Right renal cortex interstitium (tissue), 3 donors: ENCODE measurements at regions not wholly inside any gene's neighbourhood (a gene's known extent, or its start where the extent isn't known, plus 50 kb on each side); places are given as distances from the start of the nearest gene placed in this dataset.

Experiments
- DNase-seq, 3 donors: peaks; one replicate each; pipeline ENCODE4 v3.0.0-alpha.2; 2013; ENCODE audit warnings: low read depth in 3 of 3, low spot score in 2 of 3

DNA sequence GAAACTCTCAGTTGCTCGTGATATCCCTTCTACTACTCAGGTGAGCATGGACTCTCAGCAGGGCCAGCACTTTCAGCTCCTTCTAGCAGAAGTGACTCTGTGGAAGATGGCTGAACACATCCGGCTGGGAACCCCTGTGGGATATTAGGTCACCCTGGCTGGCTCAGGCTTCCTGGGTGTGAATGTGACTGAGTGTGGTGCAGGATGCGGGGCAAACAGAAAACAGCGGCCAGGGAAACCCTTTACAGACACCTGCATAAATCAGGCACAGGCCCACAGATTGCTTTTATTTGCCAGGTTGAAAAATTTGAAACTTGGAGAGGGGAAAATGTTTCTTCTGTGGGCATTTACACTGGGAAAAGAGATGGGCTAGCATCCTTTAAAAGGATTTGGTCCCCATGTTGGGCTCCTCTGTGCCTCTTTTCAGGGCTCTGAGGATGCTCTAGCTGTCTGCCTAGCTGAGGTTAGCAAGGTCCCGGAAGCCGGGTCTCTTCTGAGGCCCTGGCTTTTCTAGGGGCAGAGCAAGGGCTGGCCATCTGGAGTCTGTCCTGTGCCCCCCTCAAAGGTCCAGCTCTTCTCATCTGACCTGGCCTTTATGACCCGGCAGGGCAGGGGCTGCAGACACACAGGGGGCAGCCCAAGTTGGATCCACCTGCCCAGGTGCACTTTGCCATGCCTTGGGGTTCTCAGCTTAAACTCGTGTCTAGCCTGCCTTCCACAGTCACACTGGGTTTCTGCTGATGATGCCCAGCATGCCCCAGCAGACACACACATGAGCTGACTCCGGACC, 243.0 kb downstream of the SIPA1L2 start:
- no peak for DNase-seq

DNA sequence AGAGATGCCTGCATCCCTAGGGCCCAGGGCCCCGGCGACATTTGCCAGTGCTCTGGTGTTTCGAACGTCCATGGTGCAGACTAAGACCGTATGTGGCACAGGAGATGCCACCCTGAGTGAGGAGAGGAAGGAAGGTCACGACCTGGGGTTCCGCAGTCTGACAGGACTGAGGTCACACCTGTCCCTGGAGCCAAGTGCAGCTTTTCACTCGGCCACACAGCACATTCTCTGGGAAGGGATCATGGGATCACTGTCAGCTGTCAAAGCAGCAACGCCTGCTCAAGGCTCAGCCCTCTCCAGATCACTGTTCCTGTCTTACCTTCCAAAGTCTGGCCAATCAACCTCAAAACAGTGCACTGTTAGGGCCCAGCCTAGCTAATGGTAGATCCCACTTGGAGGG, 243.6 kb downstream of the SIPA1L2 start:
- DNase-seq: no peak

DNA sequence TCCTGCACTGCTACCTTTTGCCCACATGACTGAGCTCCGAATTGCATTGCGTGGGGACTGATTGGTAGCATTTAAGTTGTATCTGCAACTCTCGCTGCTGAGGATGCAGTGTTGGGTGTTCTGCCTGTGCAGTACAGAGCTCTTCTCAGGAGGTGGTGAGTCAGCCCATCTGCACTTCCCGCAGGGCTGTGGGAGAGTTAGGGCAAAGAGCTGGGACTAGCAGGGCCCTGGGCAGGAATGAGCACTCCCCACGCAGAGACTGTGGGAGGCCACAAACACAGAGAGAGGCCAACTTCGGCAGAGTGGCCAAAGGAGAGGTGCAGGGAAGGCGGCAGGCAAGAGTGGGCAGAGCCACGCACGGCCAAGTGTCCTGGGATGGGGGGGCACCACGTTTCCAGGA, 244.7 kb downstream of the SIPA1L2 start:
- no peak for DNase-seq

DNA sequence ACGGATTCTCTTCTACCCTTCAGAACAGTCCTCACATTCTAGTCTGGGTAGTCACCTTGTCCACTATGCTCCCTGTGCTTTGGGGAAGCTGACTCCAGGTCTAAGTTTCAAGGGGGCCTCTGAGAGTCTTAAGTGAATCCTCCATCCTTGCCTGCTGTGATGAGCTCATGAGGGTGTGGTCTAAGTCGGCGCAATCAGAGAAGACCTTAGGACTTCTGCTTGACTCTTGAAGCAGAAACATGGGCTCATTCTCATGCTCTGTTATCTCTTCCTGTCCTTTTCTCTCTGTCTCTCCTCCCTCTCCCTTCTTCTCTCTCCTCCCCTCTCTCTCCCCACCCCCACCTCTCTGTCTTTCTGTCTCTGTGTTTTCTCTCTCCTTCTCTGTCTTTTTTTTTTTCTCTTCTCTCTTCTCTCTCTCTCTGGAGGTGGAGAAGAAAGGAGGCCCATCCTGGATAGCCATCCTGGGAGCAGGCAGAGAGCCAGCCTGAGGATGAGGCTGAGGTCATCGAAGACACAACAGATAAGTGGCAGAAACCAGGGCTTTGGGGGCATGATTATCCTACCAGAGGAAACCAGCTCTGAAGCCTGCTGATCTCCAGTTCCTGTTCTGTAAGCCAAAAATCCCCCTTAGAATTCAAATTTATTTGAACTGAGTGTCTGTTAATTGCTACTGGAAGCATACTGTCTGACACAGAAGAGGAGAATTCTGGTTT, 245.6 kb downstream of the SIPA1L2 start:
- DNase-seq: no peak

DNA sequence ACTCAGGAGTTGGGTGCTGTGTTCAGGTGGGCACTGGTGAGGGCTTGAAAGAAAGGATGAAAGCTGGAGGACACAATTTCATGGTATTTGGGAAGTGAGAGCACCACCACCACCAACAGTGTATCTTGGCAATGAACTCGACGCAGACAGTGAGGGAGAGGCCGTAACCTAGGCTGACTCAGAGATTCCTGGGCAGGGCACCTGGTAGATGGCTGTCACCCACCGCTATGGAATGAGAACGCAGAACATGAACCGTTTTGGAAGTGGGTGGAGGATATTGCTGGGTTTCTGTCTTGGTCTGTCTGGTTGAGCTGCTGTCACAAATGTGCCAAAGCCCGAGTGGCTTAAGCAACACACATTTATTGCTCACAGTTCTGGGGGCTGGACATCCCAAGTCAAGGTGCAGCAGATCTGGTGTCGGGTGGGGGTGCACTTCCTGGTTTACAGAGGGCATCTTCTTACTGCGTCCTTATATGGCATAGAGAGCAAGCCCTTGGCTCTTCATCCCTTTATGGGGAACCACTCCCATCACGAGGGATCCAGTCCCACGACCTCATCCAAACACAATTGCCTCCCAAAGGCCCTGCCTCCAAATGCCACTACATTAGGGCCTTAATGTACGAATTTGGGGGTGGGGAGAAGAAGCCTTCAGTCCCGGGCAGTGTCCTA, 246.3 kb downstream of the SIPA1L2 start:
- DNase-seq: no peak

DNA sequence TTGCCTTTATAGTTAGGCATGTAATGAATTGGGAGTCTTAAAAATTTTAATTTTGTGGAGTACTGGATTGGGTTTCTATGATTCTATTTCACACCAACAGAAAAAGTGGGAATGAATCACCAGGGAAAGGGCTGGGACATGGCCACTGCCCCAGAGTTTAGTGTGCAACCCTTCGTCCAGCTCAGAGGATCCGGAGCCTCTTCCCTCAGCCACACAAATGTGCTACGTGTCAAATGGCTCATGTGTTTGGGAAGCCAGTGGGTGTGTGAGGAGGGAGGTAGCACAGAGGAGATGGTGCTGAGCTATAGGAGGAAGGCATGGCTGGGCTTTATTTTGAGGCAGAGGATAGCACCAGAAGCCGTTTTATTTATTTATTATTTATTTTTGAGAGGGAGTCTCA, 247.3 kb downstream of the SIPA1L2 start:
- no peak for DNase-seq

DNA sequence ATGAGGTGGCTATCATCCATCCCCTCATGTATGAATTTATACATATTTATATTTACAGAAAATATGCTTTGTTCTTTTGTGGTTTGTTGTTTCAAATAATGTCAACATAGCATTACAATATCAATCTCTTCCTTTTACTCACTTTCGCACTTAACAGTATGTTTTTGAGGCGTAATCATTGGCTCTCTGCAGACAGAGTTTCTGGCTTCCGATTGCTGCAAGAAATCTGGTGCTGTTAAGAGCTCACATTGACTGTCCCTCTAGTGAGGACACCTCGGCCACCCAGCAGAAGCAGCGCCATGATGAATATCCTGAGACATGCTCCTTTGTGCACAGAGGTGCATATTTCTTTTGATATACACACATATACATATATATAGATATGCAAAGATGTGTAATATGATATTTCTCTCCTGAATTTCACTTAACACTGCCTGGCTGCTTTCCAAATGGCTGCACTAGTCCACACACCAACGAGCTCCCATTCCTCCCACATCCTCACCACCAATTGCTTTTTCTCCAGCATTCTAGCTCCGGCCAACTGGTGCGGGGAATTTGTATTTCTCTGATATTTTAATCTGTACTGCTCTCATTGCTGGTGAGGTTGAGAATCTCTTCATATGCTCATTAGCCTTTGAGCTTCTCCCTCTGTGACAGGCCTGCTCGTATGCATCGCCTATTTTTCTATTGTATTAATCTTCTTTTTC, 248.4 kb downstream of the SIPA1L2 start:
- no peak for DNase-seq

DNA sequence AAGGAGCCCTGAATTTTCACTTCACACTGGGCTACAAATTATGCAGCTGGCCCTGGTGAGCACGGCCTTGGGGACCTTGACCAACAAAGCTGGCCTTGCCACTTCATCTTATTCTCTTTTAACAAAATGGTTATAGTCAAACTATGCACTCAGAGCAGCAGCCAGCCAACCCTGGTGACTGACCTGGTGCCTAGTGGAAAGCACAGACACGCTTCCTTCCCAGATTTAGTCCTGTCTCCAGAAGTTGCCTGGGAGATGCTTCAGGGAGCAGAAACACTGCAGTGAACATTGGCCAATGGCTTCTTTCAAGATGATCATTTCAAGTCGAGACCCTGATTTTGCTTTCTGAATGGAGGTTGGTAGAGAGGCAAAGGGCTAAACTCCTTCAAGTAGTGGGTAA, 249.3 kb downstream of the SIPA1L2 start:
- DNase-seq: no peak

DNA sequence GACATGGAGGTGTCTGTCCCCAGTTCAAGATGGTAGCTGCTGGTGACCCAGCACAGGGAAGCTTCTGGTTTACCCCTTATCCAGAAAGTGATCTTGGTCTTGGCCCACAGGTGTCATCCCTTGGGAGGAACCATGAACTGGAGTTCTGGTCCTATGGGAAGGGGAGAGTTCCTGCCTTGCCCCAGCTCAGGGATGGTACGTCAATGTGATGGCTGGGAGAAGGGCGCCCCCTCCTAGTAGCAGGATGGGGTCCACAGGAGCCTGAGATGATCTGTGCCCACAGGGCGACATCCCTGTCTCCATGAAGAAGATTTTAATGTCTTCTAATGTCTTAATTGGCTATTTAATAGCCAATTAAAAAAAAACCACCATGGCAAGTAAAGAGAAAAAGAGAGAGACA, 249.8 kb downstream of the SIPA1L2 start:
- no peak for DNase-seq

DNA sequence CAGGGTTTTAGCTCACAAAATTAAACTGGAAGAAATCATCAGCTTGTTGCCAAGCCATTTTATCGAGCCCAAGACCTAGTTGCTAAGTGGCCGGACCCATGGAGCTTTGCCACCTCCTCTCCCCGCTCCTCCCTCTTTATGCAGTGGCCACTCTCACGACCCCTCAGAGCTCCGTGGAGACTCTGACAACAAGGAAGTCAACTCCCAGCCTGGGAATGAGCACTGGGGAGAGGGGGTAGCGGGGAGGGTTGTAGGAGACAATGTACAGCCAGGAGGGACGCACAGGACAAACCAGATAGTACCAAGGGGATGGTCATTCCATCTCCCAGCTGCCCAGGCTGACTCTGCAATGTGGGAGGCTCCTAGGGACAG, 250.9 kb downstream of the SIPA1L2 start:
- no peak for DNase-seq

DNA sequence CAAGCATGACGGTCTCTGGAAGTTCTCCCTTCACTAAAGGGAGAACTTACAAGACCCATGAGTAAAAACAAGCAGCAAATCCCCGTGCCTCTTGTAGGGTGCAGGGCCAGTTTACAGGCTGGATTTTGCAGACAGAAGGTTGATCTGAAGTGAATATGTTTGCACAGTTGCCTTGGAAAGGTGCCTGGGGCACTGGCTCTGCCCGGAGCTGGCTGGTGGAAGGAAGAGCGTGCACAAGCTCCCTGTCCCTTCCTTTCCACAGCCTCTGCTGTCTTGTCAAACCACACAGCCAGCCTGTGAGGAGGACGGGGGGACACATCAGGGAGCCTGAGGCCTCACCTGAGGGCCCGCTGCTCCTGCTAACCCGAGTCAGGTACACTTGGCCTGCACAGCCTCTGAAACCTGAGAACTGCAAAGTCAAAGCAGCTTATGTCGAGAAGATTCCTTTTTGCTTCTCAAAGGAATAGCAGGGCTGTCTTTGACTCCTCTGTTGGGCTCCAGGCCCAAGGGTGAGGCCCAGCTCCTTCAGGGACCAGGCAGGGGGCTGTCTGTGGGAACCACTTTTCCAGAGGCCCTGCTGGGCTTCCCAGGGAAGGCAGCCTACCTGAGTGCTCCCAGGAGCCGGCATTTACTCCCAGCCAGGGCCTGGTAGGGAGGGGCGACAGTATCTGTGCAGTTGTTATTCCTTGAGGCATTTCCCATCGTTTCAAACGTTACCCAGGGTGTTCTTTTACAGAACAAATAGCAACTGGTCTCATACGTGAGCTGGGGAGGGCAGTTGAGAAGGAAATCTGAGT, 251.5 kb downstream of the SIPA1L2 start:
- DNase-seq: no peak

DNA sequence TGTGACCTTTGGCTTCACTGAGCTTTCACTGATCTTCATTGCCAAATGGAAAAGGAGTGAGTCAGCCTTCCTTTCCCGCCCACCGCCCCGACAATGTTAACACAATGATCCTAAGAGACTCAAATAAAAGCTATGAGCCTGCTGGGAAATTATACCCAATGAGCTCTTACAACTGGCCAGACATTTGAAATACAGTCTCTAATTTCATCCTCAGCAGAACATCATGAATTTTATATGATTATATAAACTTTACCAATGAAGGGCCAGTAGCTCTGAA, 252.5 kb downstream of the SIPA1L2 start:
- DNase-seq: no peak

DNA sequence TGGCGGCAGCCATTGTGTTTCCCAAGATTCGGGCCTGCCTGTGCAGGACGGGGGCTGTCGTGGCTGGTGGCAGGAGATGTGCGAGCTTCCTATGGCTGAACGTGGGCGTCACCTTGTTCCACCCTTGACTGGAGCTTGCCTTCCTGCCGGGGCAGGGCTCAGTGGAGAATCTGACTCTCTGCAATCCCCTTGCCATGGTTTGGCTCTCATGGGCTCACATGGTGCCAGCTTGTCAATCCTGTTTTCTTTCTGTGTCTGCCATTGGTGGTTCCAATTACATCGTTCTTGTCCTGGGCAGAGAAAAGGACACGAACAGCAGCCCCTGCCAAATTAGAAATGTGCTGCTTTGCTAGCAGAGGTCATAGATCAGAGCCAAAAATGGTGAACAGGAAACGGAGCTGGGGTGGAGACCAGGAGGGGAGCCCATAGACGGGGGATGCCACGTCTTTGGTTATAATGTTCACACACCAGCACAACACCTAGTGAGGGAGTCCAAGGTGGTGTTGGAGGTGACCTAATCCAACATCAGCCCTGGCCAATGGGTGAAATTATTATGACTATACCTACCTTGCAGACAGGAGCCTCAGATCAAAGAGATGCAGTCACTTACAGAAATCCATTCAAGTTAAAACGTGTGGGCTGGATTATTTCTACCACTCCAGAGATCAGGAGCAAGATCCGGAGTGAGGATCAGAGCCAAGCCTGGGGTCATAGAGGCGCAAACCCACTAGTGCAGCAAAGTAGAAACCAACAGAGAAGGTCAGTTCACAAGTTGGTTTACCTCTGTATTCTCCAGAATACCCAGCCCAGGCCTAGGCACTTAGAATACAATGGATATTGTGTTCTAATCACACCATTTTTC, 253.1 kb downstream of the SIPA1L2 start:
- no peak for DNase-seq

DNA sequence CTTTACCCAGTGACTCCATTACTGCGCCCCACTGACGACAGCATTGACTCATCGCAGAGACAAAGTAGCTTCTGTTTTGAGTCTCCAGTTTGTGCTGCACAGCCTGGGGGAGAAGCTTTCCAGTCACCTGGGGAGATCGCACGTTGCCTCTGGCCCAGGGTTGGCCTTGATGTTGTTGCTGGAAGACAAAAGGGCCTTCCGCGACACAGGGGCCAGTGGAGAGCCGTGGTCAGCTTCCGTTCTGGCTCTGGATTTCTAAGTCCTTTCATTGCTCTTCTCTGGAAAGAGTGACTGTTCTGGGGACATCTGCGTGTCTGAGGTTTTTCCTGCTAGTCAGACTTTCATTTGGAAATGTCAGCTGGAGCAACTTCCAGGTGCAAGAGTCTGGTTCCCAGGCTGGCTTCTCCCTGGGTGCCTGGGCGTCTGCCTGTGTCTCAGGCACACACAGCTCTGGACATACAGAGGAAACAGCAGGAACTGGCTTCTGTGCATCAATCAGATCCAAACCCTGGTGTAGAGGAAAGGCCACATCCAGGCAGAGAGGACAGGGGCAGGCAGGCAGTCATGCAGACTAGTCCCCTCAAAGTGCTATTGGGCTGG, 257.0 kb downstream of the SIPA1L2 start:
- no peak for DNase-seq

DNA sequence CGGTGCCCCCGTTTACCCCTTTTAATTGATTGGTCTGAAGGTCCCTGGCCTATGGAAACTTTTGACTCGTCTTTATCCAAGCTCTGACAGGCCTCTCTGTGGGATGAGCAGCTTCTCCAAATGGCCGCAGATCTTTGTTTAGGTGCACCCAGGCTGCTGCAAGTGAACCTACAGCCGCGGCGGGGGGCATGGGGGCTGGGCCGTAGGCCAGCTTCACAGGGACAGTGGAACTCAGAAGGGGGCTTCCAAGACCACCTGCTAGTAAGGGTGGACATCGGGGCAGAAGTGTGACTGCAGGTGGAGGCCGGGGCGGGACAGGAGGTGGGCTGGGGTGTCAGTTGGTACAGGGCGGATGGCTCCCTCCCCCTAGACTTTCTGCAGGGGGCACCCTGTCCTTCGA, 257.5 kb downstream of the SIPA1L2 start:
- no peak for DNase-seq

DNA sequence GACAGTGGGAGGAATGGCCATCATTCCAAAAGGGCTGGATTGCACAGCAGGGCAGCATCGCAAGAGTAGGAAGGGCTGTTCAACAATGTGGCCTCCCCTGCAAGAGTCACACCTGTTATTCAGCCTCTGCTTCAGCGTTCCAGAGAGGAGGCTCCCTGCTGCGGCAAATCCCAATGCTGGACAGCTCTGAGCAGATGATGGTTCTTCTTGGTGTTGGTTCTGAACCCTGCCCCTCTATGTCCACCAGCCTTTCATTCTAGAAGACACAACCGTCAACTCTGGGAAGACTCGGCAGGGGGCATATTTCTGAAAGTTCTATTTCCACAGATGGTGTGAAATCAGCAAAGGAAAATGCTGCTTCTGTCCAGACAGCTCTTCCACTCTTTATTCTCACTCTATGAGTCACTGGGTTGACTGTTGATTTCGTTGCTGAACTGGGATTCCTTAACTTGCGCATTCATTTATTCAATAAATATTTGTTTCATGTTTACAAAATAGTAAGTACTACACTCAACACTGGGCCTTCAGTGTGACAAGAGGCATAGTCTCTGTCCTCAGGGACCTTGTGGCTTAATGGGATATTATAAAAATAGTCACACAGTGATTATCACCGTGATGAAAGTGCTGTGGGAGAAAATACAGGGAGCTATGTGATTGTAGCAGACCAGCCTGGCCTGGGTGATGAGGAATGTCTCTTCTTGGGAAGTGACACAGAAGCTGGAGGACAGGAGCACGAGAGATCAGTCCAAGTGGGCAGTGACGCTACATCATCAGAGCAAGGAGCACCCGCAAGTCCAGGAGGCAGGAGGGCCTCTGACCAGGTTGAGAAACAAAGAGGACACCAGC, 260.3 kb downstream of the SIPA1L2 start:
- DNase-seq: no peak

DNA sequence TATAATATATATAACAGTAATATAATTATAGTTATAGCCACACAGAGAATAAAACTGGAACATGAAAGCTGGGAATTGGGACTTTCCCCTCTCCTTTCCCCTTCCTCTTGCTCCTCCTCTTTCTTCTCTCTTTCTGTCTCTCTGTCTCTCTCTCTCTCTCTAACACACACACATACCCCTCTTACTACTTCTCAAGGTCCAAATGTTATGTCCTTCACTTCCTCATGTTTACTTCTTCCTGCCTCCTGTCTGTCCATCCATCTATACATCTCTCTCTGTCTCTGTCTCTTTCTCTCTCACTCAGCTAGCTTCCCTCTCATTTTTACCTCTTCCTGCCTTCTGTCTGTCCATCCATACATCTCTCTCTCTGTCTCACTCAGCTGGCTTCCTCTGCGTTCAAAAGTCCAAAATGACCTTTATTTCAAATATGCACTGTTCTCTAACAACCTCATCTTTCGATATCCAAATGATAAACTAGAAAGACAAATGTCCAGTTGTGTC, 261.1 kb downstream of the SIPA1L2 start:
- DNase-seq: no peak

DNA sequence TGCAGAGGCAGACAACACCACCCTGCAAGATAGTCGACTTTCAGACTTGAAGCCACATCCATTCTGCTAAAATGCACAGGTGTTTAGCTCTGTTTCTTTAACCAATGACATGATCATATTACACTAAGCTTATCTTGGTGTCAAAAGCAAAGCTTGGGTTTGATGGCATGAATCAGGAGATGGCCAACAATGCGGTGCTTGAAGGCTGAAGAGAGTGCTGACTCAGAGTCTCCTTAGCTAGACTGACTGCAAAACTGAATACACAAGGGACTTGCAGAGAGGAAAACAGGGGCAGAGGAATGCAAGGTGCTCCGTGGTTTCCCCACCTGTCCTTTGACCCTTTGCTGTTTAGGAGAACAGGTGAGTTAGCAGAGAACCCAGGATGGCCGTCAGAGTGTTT, 262.6 kb downstream of the SIPA1L2 start:
- no peak for DNase-seq
